ENCODE measurements at regions not wholly inside any gene's neighbourhood (a gene's known extent, or its start where the extent isn't known, plus 50 kb on each side); places are given as distances from the start of the nearest gene placed in this dataset.

- Histone ChIP-seq H3K9ac (no peak overlapping the region), H3K4me2 (no peak overlapping the region), H3K27me3 (ENCODE audit: insufficient read depth, low read depth) (no peaks in the 10 kb centered on the region), H2AFZ (ENCODE audit: low read depth) (no peak overlapping the region), H3K4me3 (IDR thresholded peaks at IDR 0.05; ENCODE audit: insufficient read depth, low read depth, low read length) (no peak overlapping the region), H3K36me3 (ENCODE audit: insufficient read depth) (no peaks in the 10 kb centered on the region), H3K79me2 (ENCODE audit: insufficient read depth, low read depth) (no peaks in the 10 kb centered on the region), H3K27ac (no peak overlapping the region), H3K4me1 (ENCODE audit: low read depth, poor library complexity, severe bottlenecking) (peaks cover 4% of the 10 kb centered on the region), H4K20me1 (ENCODE audit: insufficient read depth) (no peaks in the 10 kb centered on the region)
- no peak for TF ChIP-seq CTCF (conservative IDR thresholded peaks at IDR 0.05; ENCODE audit: low read depth, low read length)
Observed at GRCh38 chr1:67615886-67616285, 69.1 kb upstream of the GADD45A start.

- Histone ChIP-seq H3K4me1 (ENCODE audit: low read depth, poor library complexity, severe bottlenecking) (no peaks in the 10 kb centered on the region), H3K27me3 (ENCODE audit: insufficient read depth, low read depth) (no peaks in the 10 kb centered on the region), H3K4me2 (no peak overlapping the region), H4K20me1 (ENCODE audit: insufficient read depth) (no peaks in the 10 kb centered on the region), H3K4me3 (IDR thresholded peaks at IDR 0.05; ENCODE audit: insufficient read depth, low read depth, low read length) (no peak overlapping the region), H2AFZ (ENCODE audit: low read depth) (no peak overlapping the region), H3K27ac (no peak overlapping the region), H3K9ac (no peak overlapping the region), H3K79me2 (ENCODE audit: insufficient read depth, low read depth) (no peaks in the 10 kb centered on the region), H3K36me3 (ENCODE audit: insufficient read depth) (no peaks in the 10 kb centered on the region)
- no peak for TF ChIP-seq CTCF (conservative IDR thresholded peaks at IDR 0.05; ENCODE audit: low read depth, low read length)
Observed at GRCh38 chr1:67616394-67616985, 68.5 kb upstream of the GADD45A start.

GRCh38 chr1:67618285-67619018 is 66.5 kb upstream of the GADD45A start:
- no peaks in the 10 kb centered on the region for H3K4me1 ChIP-seq (ENCODE audit: low read depth, poor library complexity, severe bottlenecking)
- H3K36me3 ChIP-seq (ENCODE audit: insufficient read depth): no peaks in the 10 kb centered on the region
- H3K4me3 ChIP-seq (IDR thresholded peaks at IDR 0.05; ENCODE audit: insufficient read depth, low read depth, low read length): no peak overlapping the region
- H2AFZ ChIP-seq (ENCODE audit: low read depth): no peak overlapping the region
- TF ChIP-seq CTCF (conservative IDR thresholded peaks at IDR 0.05; ENCODE audit: low read depth, low read length): no peak
- no peak overlapping the region for H3K9ac ChIP-seq
- no peak overlapping the region for H3K4me2 ChIP-seq
- no peak overlapping the region for H3K27ac ChIP-seq
- H3K79me2 ChIP-seq (ENCODE audit: insufficient read depth, low read depth): no peaks in the 10 kb centered on the region
- no peaks in the 10 kb centered on the region for H4K20me1 ChIP-seq (ENCODE audit: insufficient read depth)
- H3K27me3 ChIP-seq (ENCODE audit: insufficient read depth, low read depth): no peaks in the 10 kb centered on the region

GRCh38 chr1:67619080-67619479 is 65.9 kb upstream of the GADD45A start:
- H3K4me1 ChIP-seq (ENCODE audit: low read depth, poor library complexity, severe bottlenecking): no peaks in the 10 kb centered on the region
- no peaks in the 10 kb centered on the region for H4K20me1 ChIP-seq (ENCODE audit: insufficient read depth)
- no peaks in the 10 kb centered on the region for H3K79me2 ChIP-seq (ENCODE audit: insufficient read depth, low read depth)
- no peak overlapping the region for H3K4me2 ChIP-seq
- TF ChIP-seq CTCF (conservative IDR thresholded peaks at IDR 0.05; ENCODE audit: low read depth, low read length): no peak
- no peak overlapping the region for H3K4me3 ChIP-seq (IDR thresholded peaks at IDR 0.05; ENCODE audit: insufficient read depth, low read depth, low read length)
- H3K36me3 ChIP-seq (ENCODE audit: insufficient read depth): no peaks in the 10 kb centered on the region
- H3K27me3 ChIP-seq (ENCODE audit: insufficient read depth, low read depth): no peaks in the 10 kb centered on the region
- no peak overlapping the region for H2AFZ ChIP-seq (ENCODE audit: low read depth)
- no peak overlapping the region for H3K27ac ChIP-seq
- no peak overlapping the region for H3K9ac ChIP-seq
